ENCODE measurements at regions not wholly inside any gene's neighbourhood (a gene's known extent, or its start where the extent isn't known, plus 50 kb on each side); places are given as distances from the start of the nearest gene placed in this dataset.

- no peak for TF ChIP-seq POLR2A (IDR thresholded peaks at IDR 0.05)
- no peak for TF ChIP-seq CTCF (IDR thresholded peaks at IDR 0.05)
- WGBS, 2 donors: 76 to 79% methylated on average over 2 of the region's 2 CpGs
- no peak overlapping the region for H3K4me3 ChIP-seq (ENCODE audit: low read depth, poor library complexity, severe bottlenecking)
- DNase-seq (ENCODE audit: low spot score in 2 of 2): no peak
- intact Hi-C loops (cut with DNase I; ENCODE audit: low total_unique reads): no loop called here
Measured at GRCh38 chr3:117117188-117117936, 407.8 kb downstream of the TUSC7 start.

DNA sequence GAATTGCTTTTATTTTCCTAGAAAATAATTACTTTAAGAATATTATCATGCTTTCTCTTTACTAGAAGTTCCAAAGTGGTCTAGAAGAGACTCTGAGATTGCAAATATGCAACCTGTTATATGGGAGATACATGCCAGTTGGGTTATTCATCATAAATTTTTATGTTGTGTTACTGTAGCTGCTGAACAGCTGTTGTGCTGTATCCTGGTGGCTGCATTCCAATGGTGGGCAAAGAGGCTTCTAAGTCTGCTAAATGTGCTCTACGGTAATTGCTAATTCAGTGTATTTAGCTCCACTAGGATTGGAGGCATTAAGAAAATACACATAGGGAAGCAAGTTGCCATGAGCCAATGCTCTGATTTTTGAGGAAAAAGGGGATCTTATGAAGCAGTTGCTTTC, 409.0 kb downstream of the TUSC7 start:
- WGBS, 2 donors: 77 to 80% methylated on average over 1 of the region's 1 CpG
- no peak for TF ChIP-seq CTCF (IDR thresholded peaks at IDR 0.05)
- TF ChIP-seq POLR2A (IDR thresholded peaks at IDR 0.05): no peak
- no peak overlapping the region for H3K4me3 ChIP-seq (ENCODE audit: low read depth, poor library complexity, severe bottlenecking)

DNA sequence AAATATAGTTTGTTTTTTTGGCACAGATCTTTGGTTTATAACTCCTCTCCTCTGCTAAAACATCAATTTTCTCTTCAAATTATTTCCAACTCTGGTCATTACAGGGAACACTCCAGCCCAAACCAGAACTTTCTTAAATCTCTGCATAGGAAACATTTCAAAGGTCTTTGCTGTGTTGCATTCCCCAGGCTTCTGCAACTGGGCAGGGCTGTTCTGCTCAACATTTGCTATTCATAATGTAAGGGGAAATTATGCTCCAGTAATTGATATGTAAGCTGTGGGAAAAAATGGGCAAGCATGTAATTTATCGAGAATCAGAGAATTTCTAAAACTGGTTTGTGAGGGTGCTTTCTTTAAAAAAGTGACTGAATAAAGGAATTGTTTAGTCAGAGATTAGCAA, 410.4 kb downstream of the TUSC7 start:
- DNase-seq (ENCODE audit: low spot score in 2 of 2): no peak
- intact Hi-C loops (cut with DNase I; ENCODE audit: low total_unique reads): no loop called here
- TF ChIP-seq CTCF (IDR thresholded peaks at IDR 0.05) (no peak), POLR2A (IDR thresholded peaks at IDR 0.05) (no peak)
- no peak overlapping the region for H3K4me3 ChIP-seq (ENCODE audit: low read depth, poor library complexity, severe bottlenecking)
- 68 to 73% methylated on average over 1 of the region's 1 CpG for WGBS, 2 donors

More for the DNA sequence above, 409.0 kb downstream of the TUSC7 start:
- intact Hi-C loops (cut with DNase I; ENCODE audit: low total_unique reads): no loop called here
- no peak for DNase-seq (ENCODE audit: low spot score in 2 of 2)

GRCh38 chr3:117122609-117123008, 413.0 kb downstream of the TUSC7 start:
- TF ChIP-seq CTCF (IDR thresholded peaks at IDR 0.05): no peak
- no peak for TF ChIP-seq POLR2A (IDR thresholded peaks at IDR 0.05)
- WGBS, 2 donors: 76 to 81% methylated on average over 1 of the region's 1 CpG
- H3K4me3 ChIP-seq (ENCODE audit: low read depth, poor library complexity, severe bottlenecking): no peak overlapping the region
- intact Hi-C loops (cut with DNase I; ENCODE audit: low total_unique reads): no loop called here
- no peak for DNase-seq (ENCODE audit: low spot score in 2 of 2)

- no peak for TF ChIP-seq POLR2A (IDR thresholded peaks at IDR 0.05)
- TF ChIP-seq CTCF (IDR thresholded peaks at IDR 0.05): no peak
- DNase-seq (ENCODE audit: low spot score in 2 of 2): no peak
- WGBS, 2 donors: 80 to 88% methylated on average over 3 of the region's 3 CpGs
- intact Hi-C loops (cut with DNase I; ENCODE audit: low total_unique reads): no loop called here
- no peak overlapping the region for H3K4me3 ChIP-seq (ENCODE audit: low read depth, poor library complexity, severe bottlenecking)
Measured at GRCh38 chr3:117126460-117126859, 416.9 kb downstream of the TUSC7 start.

Data from lower leg skin (tissue), 4 donors.